ENCODE measurements at regions not wholly inside any gene's neighbourhood (a gene's known extent, or its start where the extent isn't known, plus 50 kb on each side); places are given as distances from the start of the nearest gene placed in this dataset.
"Not testable (repeated sequence)": the region's sequence is repeated elsewhere in the genome, so short reads cannot be mapped to it uniquely, and the experiment has no call there.

GRCh38 chr2:53233759-53234547 lies 533.7 kb upstream of the CHAC2 start:
- peaks cover 0 to 6% (median 0%) of the 10 kb centered on the region in 3 donors for H3K27me3 Mint-ChIP-seq
- ATAC-seq (ENCODE audit: low read depth in 2 of 2) (no peak), DNase-seq (no peak)
- H3K4me3 Mint-ChIP-seq = no peak overlapping the region
- H3K9me3 Mint-ChIP-seq = peaks cover 0 to 2% (median 0%) of the 10 kb centered on the region in 7 donors
- H3K36me3 Mint-ChIP-seq = no peaks in the 10 kb centered on the region
- H3K27ac Mint-ChIP-seq = no peak overlapping the region
- H3K4me1 Mint-ChIP-seq = no peaks in the 10 kb centered on the region

- Mint-ChIP-seq H3K27ac (no peak overlapping the region), H3K36me3 (no peaks in the 10 kb centered on the region), H3K27me3 (peaks cover 0 to 6% (median 0%) of the 10 kb centered on the region in 3 donors), H3K4me1 (no peaks in the 10 kb centered on the region), H3K9me3 (peaks cover 0 to 5% (median 0%) of the 10 kb centered on the region in 7 donors), H3K4me3 (no peak overlapping the region)
- ATAC-seq (ENCODE audit: low read depth in 2 of 2) (no peak), DNase-seq (no peak)
Measured at GRCh38 chr2:53231908-53232307, 535.7 kb upstream of the CHAC2 start.

GRCh38 chr2:53230691-53231090 lies 536.9 kb upstream of the CHAC2 start:
- ATAC-seq (ENCODE audit: low read depth in 2 of 2) (no peak), DNase-seq (no peak)
- H3K9me3 Mint-ChIP-seq = peaks cover 0 to 5% (median 0%) of the 10 kb centered on the region in 7 donors
- no peak overlapping the region for H3K27ac Mint-ChIP-seq
- no peaks in the 10 kb centered on the region for H3K4me1 Mint-ChIP-seq
- H3K36me3 Mint-ChIP-seq = no peaks in the 10 kb centered on the region
- H3K4me3 Mint-ChIP-seq = no peak overlapping the region
- peaks cover 0 to 6% (median 0%) of the 10 kb centered on the region in 3 donors for H3K27me3 Mint-ChIP-seq

- DNase-seq (no peak), ATAC-seq (ENCODE audit: low read depth in 2 of 2) (no peak)
- Mint-ChIP-seq H3K27ac (no peak overlapping the region), H3K36me3 (no peaks in the 10 kb centered on the region), H3K4me1 (no peaks in the 10 kb centered on the region), H3K4me3 (no peak overlapping the region), H3K9me3 (peaks cover 0 to 5% (median 0%) of the 10 kb centered on the region in 7 donors), H3K27me3 (no peaks in the 10 kb centered on the region)
Measured at GRCh38 chr2:53227535-53227934, 540.1 kb upstream of the CHAC2 start.

GRCh38 chr2:53220969-53221368 lies 546.6 kb upstream of the CHAC2 start:
- ATAC-seq (ENCODE audit: low read depth in 2 of 2) (no peak), DNase-seq (no peak)
- Mint-ChIP-seq H3K9me3 (peaks cover 2 to 7% (median 5%) of the 10 kb centered on the region in 7 donors), H3K27me3 (peaks cover 0 to 7% (median 0%) of the 10 kb centered on the region in 3 donors), H3K4me3 (no peak overlapping the region), H3K4me1 (no peaks in the 10 kb centered on the region), H3K27ac (no peak overlapping the region), H3K36me3 (no peaks in the 10 kb centered on the region)

GRCh38 chr2:53217250-53217649 lies 550.4 kb upstream of the CHAC2 start:
- Mint-ChIP-seq H3K27ac (no peak overlapping the region), H3K9me3 (peaks cover 10 to 24% (median 17%) of the 10 kb centered on the region in 7 donors), H3K27me3 (peaks cover 0 to 7% (median 0%) of the 10 kb centered on the region in 3 donors), H3K4me3 (no peak overlapping the region), H3K36me3 (no peaks in the 10 kb centered on the region), H3K4me1 (no peaks in the 10 kb centered on the region)
- no peak for DNase-seq
- no peak for ATAC-seq (ENCODE audit: low read depth in 2 of 2)

GRCh38 chr2:53216805-53217204 lies 550.8 kb upstream of the CHAC2 start:
- H3K27me3 Mint-ChIP-seq = peaks cover 0 to 7% (median 0%) of the 10 kb centered on the region in 3 donors
- H3K4me3 Mint-ChIP-seq = no peak overlapping the region
- ATAC-seq (ENCODE audit: low read depth in 2 of 2) (no peak), DNase-seq (no peak)
- no peaks in the 10 kb centered on the region for H3K36me3 Mint-ChIP-seq
- peaks cover 10 to 24% (median 17%) of the 10 kb centered on the region in 7 donors for H3K9me3 Mint-ChIP-seq
- H3K4me1 Mint-ChIP-seq = no peaks in the 10 kb centered on the region
- no peak overlapping the region for H3K27ac Mint-ChIP-seq

GRCh38 chr2:53212576-53212975 lies 555.0 kb upstream of the CHAC2 start:
- H3K27ac Mint-ChIP-seq = no peak overlapping the region
- DNase-seq = no peak
- H3K36me3 Mint-ChIP-seq = no peaks in the 10 kb centered on the region
- no peaks in the 10 kb centered on the region for H3K27me3 Mint-ChIP-seq
- H3K9me3 Mint-ChIP-seq = peaks cover 10 to 22% (median 16%) of the 10 kb centered on the region in 7 donors
- no peaks in the 10 kb centered on the region for H3K4me1 Mint-ChIP-seq
- no peak for ATAC-seq (ENCODE audit: low read depth in 2 of 2)
- no peak overlapping the region for H3K4me3 Mint-ChIP-seq

GRCh38 chr2:53211201-53211774 lies 556.3 kb upstream of the CHAC2 start:
- no peak for ATAC-seq (ENCODE audit: low read depth in 2 of 2)
- peaks cover 0 to 4% (median 0%) of the 10 kb centered on the region in 3 donors for H3K27me3 Mint-ChIP-seq
- H3K4me3 Mint-ChIP-seq = no peak overlapping the region
- H3K9me3 Mint-ChIP-seq = peaks cover 7 to 19% (median 14%) of the 10 kb centered on the region in 7 donors
- H3K27ac Mint-ChIP-seq = no peak overlapping the region
- no peak for DNase-seq
- H3K4me1 Mint-ChIP-seq = no peaks in the 10 kb centered on the region
- no peaks in the 10 kb centered on the region for H3K36me3 Mint-ChIP-seq

GRCh38 chr2:53210538-53210937 lies 557.1 kb upstream of the CHAC2 start:
- ATAC-seq (ENCODE audit: low read depth in 2 of 2) = no peak
- Mint-ChIP-seq H3K9me3 (peaks cover 4 to 16% (median 11%) of the 10 kb centered on the region in 7 donors), H3K36me3 (no peaks in the 10 kb centered on the region), H3K27me3 (peaks cover 0 to 4% (median 0%) of the 10 kb centered on the region in 3 donors), H3K4me3 (no peak overlapping the region), H3K4me1 (no peaks in the 10 kb centered on the region), H3K27ac (no peak overlapping the region)
- DNase-seq = no peak

- no peaks in the 10 kb centered on the region for H3K36me3 Mint-ChIP-seq
- H3K27me3 Mint-ChIP-seq = peaks cover 0 to 4% (median 0%) of the 10 kb centered on the region in 3 donors
- no peaks in the 10 kb centered on the region for H3K4me1 Mint-ChIP-seq
- ATAC-seq (ENCODE audit: low read depth in 2 of 2) (no peak), DNase-seq (no peak)
- peaks cover 4 to 14% (median 9%) of the 10 kb centered on the region in 7 donors for H3K9me3 Mint-ChIP-seq
- H3K27ac Mint-ChIP-seq = no peak overlapping the region
- no peak overlapping the region for H3K4me3 Mint-ChIP-seq
Measured at GRCh38 chr2:53209679-53210458, 557.7 kb upstream of the CHAC2 start.

GRCh38 chr2:53208815-53209214 lies 558.8 kb upstream of the CHAC2 start:
- no peak overlapping the region for H3K27ac Mint-ChIP-seq
- peaks cover 0 to 4% (median 0%) of the 10 kb centered on the region in 3 donors for H3K27me3 Mint-ChIP-seq
- H3K9me3 Mint-ChIP-seq = peaks cover 0 to 5% (median 3%) of the 10 kb centered on the region in 7 donors
- ATAC-seq (ENCODE audit: low read depth in 2 of 2) (no peak), DNase-seq (no peak)
- H3K4me3 Mint-ChIP-seq = no peak overlapping the region
- H3K4me1 Mint-ChIP-seq = no peaks in the 10 kb centered on the region
- no peaks in the 10 kb centered on the region for H3K36me3 Mint-ChIP-seq

- not testable (repeated sequence) for H3K27me3 Mint-ChIP-seq; H3K9me3 Mint-ChIP-seq; H3K27ac Mint-ChIP-seq; DNase-seq; H3K36me3 Mint-ChIP-seq; H3K4me3 Mint-ChIP-seq; ATAC-seq (ENCODE audit: low read depth in 2 of 2); H3K4me1 Mint-ChIP-seq
Measured at GRCh38 chr2:53206226-53206625, 561.4 kb upstream of the CHAC2 start.
